HG03378 (cell line): ENCODE measurements at regions not wholly inside any gene's neighbourhood (a gene's known extent, or its start where the extent isn't known, plus 50 kb on each side); places are given as distances from the start of the nearest gene placed in this dataset.
"Not testable (repeated sequence)": the region's sequence is repeated elsewhere in the genome, so short reads cannot be mapped to it uniquely, and the experiment has no call there.

Experiments used
- ATAC-seq: cut with Tn5 transposase; IDR thresholded peaks from one replicate; pipeline ENCODE4 v1.9.1; 2021; ENCODE audit warnings: mild to moderate bottlenecking, moderate library complexity; ENCODE audit not compliant: unreplicated experiment

- ATAC-seq = no peak
Observed at GRCh38 chr7:131039355-131039762, 288.3 kb upstream of the MKLN1 start.

DNA sequence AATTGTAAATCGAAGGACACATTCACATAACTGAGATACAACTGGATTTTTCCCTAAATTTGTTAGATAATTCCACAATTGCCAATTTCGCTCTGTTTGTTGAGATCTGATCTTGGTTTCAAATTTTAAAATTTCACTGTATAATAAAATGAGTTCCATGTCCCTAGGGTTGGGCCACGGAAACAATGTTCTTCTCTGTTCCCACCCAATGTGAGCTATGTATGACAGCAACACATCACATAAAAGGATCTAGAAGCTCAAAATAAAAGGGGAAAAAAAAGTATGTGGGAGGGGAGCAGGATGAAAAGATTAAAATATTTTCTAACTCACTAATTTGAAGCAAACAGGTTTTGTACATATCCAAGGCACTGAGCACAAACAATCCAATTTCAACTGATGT, 287.8 kb upstream of the MKLN1 start:
- ATAC-seq = no peak

DNA sequence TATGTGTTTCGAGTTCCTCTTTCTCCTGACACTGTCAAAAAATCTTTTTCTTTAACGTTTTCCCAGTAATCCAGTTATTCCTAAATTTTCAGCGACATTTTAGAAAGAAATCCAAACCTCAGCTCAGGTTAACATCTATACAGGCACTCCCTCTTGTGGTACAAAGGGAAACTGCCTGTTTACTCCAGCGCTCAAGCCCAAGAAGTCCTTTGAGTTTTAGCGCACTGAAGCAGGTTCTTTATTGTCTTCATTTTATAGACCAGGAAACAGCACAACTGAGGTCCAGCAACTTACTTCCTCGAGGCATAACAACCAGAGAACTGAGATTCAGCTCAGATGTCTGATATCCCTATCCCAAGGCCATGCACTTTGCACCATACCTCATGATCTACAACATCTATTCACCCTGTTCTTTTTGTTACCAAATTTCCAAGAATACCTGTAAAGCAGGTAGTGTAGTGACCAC, 287.2 kb upstream of the MKLN1 start:
- ATAC-seq = peak; percentile 50

DNA sequence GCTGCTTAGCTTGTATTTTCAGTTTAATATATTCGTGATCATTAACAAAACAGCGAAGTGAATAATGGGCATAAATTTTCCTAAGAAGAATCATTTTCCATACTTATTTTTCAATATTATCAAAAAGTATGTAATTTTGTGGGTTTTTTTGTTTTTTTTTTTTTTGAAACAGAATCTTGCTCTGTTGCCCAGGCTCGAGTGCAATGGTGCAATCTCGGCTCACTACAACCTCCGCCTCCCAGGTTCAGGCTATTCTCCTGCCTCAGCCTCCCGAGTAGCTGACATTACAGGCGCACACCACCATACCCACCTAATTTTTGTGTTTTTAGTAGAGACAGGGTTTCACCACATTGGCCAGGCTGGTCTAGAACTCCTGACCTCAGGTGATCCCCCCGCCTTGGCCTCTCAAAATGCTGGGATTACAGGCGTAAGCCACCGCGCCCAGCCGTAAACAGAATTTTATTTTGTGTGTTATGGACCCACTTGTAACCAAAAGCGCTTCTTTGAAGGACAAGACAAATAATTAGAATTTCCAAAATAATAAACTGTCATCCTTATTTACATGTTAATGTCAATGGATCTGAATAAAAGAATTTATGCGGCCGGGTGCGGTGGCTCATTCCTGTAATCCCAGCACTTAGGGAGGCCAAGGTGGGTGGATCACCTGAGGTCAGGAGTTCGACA, 286.5 kb upstream of the MKLN1 start:
- not testable (repeated sequence) for ATAC-seq

DNA sequence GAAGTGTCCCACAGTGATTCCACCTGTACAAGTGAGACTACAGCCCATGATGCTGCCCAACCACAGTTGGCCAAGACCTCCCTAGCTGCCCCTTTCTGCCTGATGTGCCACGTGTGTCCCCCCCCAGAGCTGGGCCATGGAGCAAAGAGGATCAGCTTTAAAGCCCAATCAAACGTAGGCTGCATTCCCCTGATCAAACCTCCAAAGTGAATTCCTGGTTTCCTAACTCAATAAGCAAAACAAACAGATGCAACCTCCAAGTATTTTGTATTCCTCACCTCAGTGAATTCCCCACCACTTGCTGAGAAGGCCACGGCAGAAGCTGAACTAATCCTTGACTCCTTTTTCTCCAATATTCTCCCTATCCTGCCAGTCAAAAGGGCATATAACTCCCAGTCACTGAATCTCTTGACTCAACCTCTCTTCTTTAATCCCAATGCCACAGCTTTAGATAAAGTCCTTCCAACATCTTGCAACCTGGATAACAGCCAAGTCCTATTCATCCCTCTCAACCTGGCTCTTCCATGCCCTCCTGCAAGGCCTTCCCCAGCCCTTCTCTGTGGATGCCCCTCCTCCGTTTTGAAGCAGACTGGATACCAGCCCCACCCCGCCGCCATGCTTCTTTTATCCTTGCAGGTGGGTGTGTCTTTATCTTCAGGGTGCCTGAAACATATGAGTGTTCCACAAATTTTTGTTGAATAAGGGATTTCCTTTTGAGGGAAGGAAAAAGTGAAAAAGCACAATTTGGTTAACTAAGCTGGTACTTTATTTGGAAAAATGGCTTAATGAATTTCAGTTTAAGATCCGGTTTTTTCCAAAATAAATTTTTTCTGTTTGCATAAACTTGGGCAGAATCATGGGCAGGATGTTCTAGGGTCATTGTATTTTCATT, 285.2 kb upstream of the MKLN1 start:
- no peak for ATAC-seq

DNA sequence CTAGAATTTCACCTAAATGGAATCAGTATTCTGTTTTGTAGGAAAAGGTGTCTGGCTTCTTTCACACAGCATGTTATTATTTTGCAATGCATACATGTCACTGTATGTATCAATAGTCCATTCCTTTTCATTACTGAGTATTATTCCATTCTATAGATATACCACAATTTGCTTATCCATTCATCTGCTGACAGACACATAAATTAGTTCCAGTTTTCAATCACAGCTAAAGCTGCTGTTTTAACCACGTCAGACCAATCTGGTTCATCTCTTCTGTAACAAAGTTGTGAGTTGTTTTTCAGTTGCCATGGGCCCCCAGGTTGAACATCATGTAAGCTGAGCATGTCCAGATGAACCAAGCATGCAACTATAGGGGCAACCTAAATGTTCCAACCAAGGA, 282.1 kb upstream of the MKLN1 start:
- no peak for ATAC-seq

DNA sequence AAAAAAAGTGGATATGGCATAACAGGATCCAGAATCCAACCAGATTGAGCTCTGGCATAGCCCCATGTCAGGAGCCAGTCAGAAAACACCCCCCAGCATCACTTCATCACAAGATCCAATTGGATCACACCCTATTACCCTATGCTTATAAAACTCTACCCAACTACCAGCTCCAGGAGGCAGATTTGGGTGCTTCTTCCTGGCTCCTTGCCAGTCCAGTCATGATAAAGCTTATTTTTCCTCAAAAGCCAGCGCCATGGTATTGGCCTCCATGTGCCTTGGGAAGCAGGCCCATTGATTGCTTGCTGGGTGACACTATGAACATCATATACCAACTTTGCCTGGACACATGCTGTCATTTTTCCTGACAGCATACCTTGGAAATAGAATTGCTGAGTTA, 281.4 kb upstream of the MKLN1 start:
- ATAC-seq = no peak

GRCh38 chr7:131047651-131048304, 279.9 kb upstream of the MKLN1 start:
- no peak for ATAC-seq

GRCh38 chr7:131051304-131051703, 276.4 kb upstream of the MKLN1 start:
- ATAC-seq = no peak

GRCh38 chr7:131052285-131052904, 275.3 kb upstream of the MKLN1 start:
- ATAC-seq = no peak

DNA sequence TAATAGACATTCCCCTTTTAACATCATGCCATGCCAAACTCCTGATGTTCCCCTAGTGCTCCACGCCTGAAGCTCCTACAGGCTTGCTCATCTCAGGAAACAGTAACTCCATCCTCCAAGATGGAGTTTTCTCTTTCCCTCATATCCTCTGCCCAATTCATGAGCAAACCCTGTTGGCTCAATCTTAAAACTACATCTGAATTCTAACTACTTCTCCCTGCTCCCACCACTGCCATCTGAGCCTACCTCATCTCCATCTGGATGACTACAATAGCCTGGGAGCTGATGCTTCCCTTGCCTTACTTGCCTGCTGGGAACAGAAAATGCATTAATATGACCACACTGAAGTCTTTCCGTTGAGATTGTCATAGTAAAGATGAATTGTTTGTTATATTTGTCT, 271.7 kb upstream of the MKLN1 start:
- no peak for ATAC-seq

DNA sequence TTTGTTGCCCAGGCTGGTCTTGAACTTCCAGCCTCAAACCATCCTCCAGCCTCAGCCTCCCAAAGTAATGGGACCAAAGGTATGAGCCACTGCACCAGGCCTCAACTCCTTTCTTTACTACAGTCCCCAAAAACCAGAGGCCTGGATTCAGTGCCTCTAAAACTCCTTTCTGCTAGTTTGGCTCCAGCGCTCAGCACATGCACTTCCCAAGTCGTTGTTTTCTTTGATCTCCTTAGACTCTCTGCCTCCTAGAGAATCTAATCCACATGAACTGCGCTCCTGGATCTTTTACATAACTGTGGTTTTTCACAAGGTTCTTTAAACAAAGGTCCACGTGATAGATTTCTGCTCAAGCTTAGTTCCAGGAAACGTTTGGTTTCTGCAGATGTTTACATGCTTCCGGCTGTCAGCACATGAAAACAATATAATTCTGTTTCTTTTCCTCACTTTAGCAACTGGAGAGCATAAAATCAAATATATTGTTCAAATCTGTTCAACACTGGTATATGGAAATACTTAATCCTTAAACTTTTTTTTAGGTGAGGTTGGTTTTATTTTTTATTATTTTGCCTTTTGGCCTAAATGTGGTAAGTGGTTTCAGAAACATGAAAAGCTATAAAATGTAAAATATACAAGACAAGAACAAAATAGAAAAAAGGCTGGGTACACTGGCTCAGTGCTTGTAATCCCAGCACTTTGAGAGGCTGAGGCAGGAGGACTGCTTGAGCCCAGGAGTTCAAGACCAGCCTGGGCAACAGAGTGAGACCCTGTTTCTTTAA, 270.5 kb upstream of the MKLN1 start:
- peak; percentile 51 for ATAC-seq

GRCh38 chr7:131057794-131058070, 269.9 kb upstream of the MKLN1 start:
- peak; percentile 51 for ATAC-seq

DNA sequence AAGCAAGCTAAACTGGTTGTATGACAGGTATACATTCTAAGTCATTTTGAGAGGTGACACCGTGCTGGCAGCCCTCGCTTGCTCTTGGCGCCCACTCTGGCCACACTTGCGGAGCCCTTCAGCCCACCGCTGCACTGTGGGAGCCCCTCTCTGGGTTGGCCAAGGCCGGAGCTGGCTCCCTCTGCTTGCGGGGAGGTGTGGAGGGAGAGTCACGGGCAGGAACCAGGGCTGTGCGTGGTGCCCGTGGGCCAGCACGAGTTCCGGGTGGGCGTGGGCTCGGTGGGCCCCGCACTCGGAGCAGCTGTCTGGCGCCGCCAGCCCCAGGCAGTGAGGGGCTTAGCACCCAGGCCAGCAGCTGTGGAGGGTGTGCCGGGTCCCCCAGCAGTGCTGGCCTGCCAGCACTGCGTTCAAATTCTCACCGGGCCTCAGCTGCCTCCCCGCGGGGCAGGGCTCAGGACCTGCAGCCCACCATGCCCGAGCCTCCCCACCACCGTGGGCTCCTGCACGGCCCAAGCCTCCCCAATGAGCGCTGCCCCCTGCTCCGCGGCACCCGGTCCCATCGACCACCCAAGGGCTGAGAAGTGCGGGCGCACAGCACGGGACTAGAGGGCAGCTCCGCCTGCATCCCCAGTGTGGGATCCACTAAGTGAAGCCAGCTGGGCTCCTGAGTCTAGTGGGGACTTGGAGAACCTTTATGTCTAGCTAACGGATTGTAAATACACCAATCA, 269.0 kb upstream of the MKLN1 start:
- not testable (repeated sequence) for ATAC-seq

- ATAC-seq = not testable (repeated sequence)
Observed at GRCh38 chr7:131059401-131059800, 268.3 kb upstream of the MKLN1 start.

DNA sequence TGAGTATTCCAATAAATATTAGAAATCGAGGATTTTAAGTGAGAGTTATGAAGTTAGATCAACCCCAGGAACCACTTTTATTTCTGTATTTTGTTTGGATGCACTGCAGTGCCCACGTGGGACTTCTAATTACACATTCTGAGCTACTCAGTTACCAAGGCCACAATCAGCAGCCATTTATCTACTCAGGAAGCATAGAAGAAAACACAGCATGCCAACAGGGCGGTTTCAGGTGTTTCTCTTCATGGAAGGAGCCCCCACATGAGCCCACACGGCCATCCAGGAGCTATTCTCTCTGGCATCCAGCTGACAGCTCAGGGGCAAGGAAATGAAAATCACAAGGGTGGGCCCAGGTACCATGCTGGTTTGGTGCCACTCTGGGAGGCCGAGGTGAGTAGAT, 266.5 kb upstream of the MKLN1 start:
- ATAC-seq = no peak

DNA sequence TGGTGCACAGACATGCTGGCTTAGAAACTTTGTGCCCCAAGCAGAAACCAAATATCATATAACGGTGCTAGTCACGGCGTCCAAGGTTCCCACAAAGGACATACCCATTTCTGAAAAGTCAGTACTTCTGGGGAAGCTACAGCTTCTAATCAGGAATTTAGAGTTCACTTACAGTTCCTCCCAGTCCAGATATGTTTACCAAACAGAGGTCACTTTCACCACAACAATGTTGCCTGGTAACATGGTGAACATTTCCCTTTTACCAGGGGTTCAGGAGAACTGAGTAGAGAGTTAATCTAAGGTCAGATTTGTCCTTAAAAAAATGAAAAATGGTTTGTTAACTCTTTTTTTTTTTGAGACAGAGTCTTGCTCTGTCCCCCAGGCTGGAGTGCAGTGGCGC, 265.9 kb upstream of the MKLN1 start:
- no peak for ATAC-seq

DNA sequence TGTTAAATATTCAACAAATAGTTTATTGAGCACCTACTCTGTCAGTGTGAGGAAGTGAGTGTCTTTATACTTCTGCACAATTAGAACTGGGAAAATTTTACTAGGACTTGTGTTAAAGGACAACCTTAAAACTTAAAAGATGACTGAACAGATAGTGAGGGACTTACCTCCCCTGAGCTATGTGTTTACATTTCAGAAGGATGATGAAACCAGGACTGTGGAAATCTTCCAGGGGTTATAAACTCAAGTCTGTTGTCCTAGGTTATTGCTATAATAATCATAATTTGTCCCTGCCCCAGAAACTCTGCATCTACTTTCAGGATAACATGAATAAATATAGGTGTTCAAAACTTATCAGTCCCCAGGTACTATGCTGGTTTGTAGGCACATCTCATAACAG, 261.0 kb upstream of the MKLN1 start:
- ATAC-seq = no peak

DNA sequence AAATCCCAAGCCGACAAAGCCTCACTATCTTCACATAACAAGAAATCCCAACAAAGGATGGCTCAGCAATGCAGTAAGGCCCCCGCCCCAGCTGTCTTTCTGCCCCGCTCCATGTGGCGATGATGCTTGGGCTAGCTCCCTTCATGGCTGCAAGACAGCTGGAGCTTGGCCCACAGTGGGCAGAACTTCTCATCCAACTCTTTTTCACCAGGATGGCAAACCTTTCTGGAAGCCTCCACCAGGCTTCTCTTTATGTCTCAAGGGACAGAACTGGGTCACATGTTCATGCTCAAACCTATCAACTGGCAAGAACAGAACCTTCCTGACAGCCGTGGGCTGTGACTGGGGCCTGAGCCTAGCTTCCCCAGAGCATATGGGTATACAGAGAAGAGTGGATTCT, 260.5 kb upstream of the MKLN1 start:
- no peak for ATAC-seq

DNA sequence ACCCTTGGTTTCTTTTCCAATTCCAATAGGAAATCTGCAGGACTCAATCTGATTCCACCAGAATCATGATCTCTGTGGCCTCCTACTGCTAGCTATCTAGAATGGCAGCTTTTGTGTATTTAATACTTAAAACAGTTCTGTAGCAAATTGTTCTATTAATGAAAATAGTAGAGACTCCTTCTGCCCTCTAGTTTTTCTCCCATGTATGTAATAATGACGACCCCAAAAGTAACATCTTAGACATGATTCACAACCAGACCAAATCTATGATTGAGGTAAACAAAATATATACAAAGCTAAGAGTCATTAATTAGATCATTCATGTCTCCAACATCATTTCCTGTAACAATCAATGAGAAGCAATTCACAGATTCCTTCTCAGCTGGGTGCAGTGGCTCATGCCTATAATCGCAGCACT, 259.1 kb upstream of the MKLN1 start:
- no peak for ATAC-seq
